Neuronal stem cell (in vitro differentiated cells): ENCODE measurements at regions not wholly inside any gene's neighbourhood (a gene's known extent, or its start where the extent isn't known, plus 50 kb on each side); places are given as distances from the start of the nearest gene placed in this dataset.

Experiments used
- DNase-seq: peaks from one replicate; pipeline ENCODE4 v3.0.0-alpha.2; 2013; ENCODE audit warnings: low spot score
- H2AFZ ChIP-seq: one replicate; pipeline ENCODE4 v1.6.1; 2013; ENCODE audit warnings: mild to moderate bottlenecking, low read length, inconsistent platforms
- H2AK5ac ChIP-seq: 2 replicates; pipeline ENCODE4 v1.6.1; 2013; ENCODE audit warnings: low read depth, mild to moderate bottlenecking, inconsistent platforms, low read length, moderate library complexity, mixed read lengths
- H2BK120ac ChIP-seq: 2 replicates; pipeline ENCODE4 v1.6.1; 2013; ENCODE audit warnings: low read depth, mild to moderate bottlenecking, inconsistent platforms, low read length, moderate library complexity, mixed read lengths
- H2BK12ac ChIP-seq: one replicate; pipeline ENCODE4 v1.6.1; 2013; ENCODE audit warnings: low read length, inconsistent platforms
- H2BK15ac ChIP-seq: 2 replicates; pipeline ENCODE4 v1.6.1; 2013; ENCODE audit warnings: mild to moderate bottlenecking, low read length, inconsistent platforms, mixed read lengths
- H2BK5ac ChIP-seq: one replicate; pipeline ENCODE4 v1.6.1; 2013; ENCODE audit warnings: inconsistent platforms, mild to moderate bottlenecking, low read length, moderate library complexity
- H3K14ac ChIP-seq: one replicate; pipeline ENCODE4 v1.6.1; 2013; ENCODE audit warnings: low read length, inconsistent platforms
- H3K18ac ChIP-seq: 2 replicates; pipeline ENCODE4 v1.6.1; 2013; ENCODE audit warnings: low read length, inconsistent platforms
- H3K23ac ChIP-seq: 2 replicates; pipeline ENCODE4 v1.6.1; 2013; ENCODE audit warnings: low read depth, mild to moderate bottlenecking, mixed read lengths, low read length, inconsistent platforms; ENCODE audit not compliant: poor library complexity
- H3K27ac ChIP-seq: replicated peaks from 3 replicates; pipeline ENCODE4 v1.5.1; 2013; ENCODE audit warnings: low read length, inconsistent platforms
- H3K27me3 ChIP-seq, 3 experiments: 2 replicates each; pipeline ENCODE4 v1.6.1; 2013; ENCODE audit warnings: low read length in 3 of 3, mild to moderate bottlenecking in 2 of 3, inconsistent platforms in 1 of 3, low read depth in 1 of 3, mixed read lengths in 1 of 3, moderate library complexity in 1 of 3; ENCODE audit not compliant: control insufficient read depth in 3 of 3, insufficient read depth in 3 of 3
- H3K36me3 ChIP-seq, 2 donors: replicated peaks in 1 of 2; 2 replicates each; pipeline ENCODE4 v1.6.1; 2013; ENCODE audit warnings: low read length in 2 of 2; ENCODE audit not compliant: control insufficient read depth in 2 of 2, insufficient read depth in 2 of 2
- H3K4ac ChIP-seq: 2 replicates; pipeline ENCODE4 v1.6.1; 2013; ENCODE audit warnings: inconsistent platforms, mild to moderate bottlenecking, low read length, moderate library complexity
- H3K4me1 ChIP-seq, 2 donors: 1 replicate in 1 of 2; 2 replicates in 1 of 2; pipeline ENCODE4 v1.6.1; 2013; ENCODE audit warnings: low read length in 2 of 2, low read depth in 1 of 2; ENCODE audit not compliant: control insufficient read depth in 2 of 2, insufficient read depth in 1 of 2
- H3K4me2 ChIP-seq: one replicate; pipeline ENCODE4 v1.6.1; 2013; ENCODE audit warnings: mild to moderate bottlenecking, low read length, inconsistent platforms; ENCODE audit not compliant: insufficient read depth, poor library complexity, severe bottlenecking
- H3K4me3 ChIP-seq, 2 donors: 2 replicates each; pipeline ENCODE4 v1.5.1; 2013; ENCODE audit warnings: low read length in 2 of 2, mild to moderate bottlenecking in 2 of 2, inconsistent platforms in 1 of 2, moderate library complexity in 1 of 2
- H3K79me1 ChIP-seq: one replicate; pipeline ENCODE4 v1.6.1; 2013; ENCODE audit warnings: low read depth, mild to moderate bottlenecking, inconsistent platforms, low read length, moderate library complexity
- H3K9ac ChIP-seq: one replicate; pipeline ENCODE4 v1.6.1; 2013; ENCODE audit warnings: mild to moderate bottlenecking, low read depth, low read length, inconsistent platforms; ENCODE audit not compliant: poor library complexity
- H3K9me3 ChIP-seq, 2 donors: replicated peaks in 1 of 2; 2 replicates each; pipeline versions ENCODE3 to v1.6.1; 2013; ENCODE audit warnings: low read length in 2 of 2, mild to moderate bottlenecking in 2 of 2, inconsistent platforms in 1 of 2, low read depth in 1 of 2, mixed read lengths in 1 of 2, moderate library complexity in 1 of 2; ENCODE audit not compliant: control insufficient read depth in 2 of 2, insufficient read depth in 1 of 2
- H4K8ac ChIP-seq: one replicate; pipeline ENCODE4 v1.6.1; 2013; ENCODE audit warnings: low read depth, mild to moderate bottlenecking, inconsistent platforms, low read length, moderate library complexity
- H4K91ac ChIP-seq: one replicate; pipeline ENCODE4 v1.6.1; 2013; ENCODE audit warnings: low read length, low read depth, mild to moderate bottlenecking, inconsistent platforms; ENCODE audit not compliant: poor library complexity
- WGBS, 2 donors: extraction: QIAGEN DNeasy Blood & Tissue Kit; methylation state at CpG; one replicate each; pipeline ENCODE4 v1.1.7; 2013; ENCODE audit warnings: missing lambda C conversion rate in 2 of 2, mixed read lengths in 1 of 2; ENCODE audit not compliant: insufficient read length in 2 of 2, insufficient replicate concordance in 1 of 2; ENCODE audit errors: extremely low coverage in 2 of 2; 5-methylcytosine and 5-hydroxymethylcytosine counted together

DNA sequence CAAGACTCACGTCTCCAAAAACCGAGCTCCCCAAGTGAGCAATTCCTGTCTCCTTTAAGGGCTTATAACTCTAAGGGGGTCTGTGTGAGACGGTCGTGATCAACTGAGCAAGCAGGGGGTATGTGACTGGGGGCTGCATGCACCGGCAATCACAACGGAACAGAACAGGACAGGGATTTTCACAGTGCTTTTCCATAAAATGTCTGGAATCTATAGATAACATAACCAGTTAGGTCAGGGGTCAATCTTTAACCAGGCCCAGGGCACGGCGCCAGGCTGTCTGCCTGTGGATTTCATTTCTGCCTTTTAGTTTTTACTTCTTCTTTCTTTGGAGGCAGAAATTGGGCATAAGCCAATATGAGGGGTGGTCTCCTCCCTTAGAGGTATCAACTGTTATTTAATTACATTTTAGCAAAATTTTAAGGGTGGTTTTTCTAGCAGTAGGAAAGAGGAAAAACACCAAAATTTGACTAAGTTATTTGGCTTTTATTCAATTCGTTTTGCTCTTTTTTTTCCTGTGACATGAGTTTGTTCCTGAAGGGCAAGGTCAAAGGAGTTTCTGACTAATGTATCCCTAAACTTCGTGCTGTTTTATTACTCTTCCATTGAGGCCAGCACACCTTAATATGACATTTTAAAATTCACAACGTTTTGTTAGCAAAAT, 121.4 kb upstream of the SEC61G start:
- WGBS, 2 donors = no CpG with 5 or more reads among the region's 11 CpGs
- Histone ChIP-seq H3K36me3 (no peaks in the 10 kb centered on the region), H2BK5ac (no peak overlapping the region), H3K4me3 (no peak overlapping the region), H3K18ac (no peak overlapping the region), H4K91ac (no peak overlapping the region), H3K4me2 (no peak overlapping the region), H2BK12ac (no peak overlapping the region), H2BK15ac (no peak overlapping the region), H3K9ac (no peak overlapping the region), H3K23ac (no peak overlapping the region), H3K4ac (no peak overlapping the region), H2AFZ (no peak overlapping the region), H4K8ac (no peak overlapping the region), H3K79me1 (no peaks in the 10 kb centered on the region), H3K14ac (no peak overlapping the region), H2BK120ac (no peak overlapping the region), H3K4me1 (peaks cover 0 to 12% of the 10 kb centered on the region in 2 donors), H3K9me3 (no peaks in the 10 kb centered on the region), H3K27ac (no peak overlapping the region), H2AK5ac (no peak overlapping the region), H3K27me3 (no peaks in the 10 kb centered on the region)
- DNase-seq = no peak

DNA sequence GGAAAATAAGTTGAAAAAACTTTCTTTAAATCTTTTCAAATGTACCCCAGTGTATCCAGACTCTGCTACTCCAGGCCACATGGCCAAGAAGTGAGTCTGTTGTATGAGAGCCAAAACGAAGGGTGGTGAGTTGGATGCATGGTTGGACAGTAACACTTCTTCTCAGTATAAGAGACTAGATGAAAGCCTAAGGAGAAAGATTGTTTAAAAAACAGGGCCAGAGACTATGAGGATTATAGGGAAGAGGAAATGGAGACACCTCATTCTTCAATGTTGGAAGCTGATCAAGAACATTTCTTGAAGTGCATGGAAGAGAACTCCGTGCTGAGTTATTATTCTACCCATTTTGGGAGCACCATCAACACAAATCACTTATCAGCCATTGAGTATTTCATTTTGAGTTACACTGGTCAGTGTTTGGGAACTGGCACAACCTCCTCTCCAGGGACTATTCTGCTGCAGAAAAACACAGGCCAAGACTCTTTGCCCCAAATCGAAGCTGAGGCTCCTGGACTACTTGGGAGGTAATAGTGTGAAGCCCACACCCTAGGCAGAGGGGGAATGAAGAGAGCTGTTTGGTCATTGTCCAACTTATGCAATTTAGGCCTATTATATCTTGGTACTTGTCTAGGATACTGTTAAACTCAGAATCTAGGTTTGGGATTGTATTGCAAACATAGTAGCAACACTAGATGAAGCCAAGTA, 123.0 kb upstream of the SEC61G start:
- Histone ChIP-seq H2BK120ac (no peak overlapping the region), H3K4ac (no peak overlapping the region), H2AK5ac (no peak overlapping the region), H3K9me3 (no peaks in the 10 kb centered on the region), H2BK15ac (no peak overlapping the region), H3K4me1 (peaks cover 0 to 12% of the 10 kb centered on the region in 2 donors), H3K23ac (no peak overlapping the region), H3K9ac (no peak overlapping the region), H3K27me3 (no peaks in the 10 kb centered on the region), H2BK5ac (no peak overlapping the region), H3K14ac (no peak overlapping the region), H3K36me3 (no peaks in the 10 kb centered on the region), H2AFZ (no peak overlapping the region), H3K79me1 (no peaks in the 10 kb centered on the region), H4K8ac (no peak overlapping the region), H3K4me2 (no peak overlapping the region), H3K18ac (no peak overlapping the region), H4K91ac (no peak overlapping the region), H3K4me3 (no peak overlapping the region), H3K27ac (no peak overlapping the region), H2BK12ac (no peak overlapping the region)
- no peak for DNase-seq
- WGBS, 2 donors = no CpG with 5 or more reads among the region's 3 CpGs

DNA sequence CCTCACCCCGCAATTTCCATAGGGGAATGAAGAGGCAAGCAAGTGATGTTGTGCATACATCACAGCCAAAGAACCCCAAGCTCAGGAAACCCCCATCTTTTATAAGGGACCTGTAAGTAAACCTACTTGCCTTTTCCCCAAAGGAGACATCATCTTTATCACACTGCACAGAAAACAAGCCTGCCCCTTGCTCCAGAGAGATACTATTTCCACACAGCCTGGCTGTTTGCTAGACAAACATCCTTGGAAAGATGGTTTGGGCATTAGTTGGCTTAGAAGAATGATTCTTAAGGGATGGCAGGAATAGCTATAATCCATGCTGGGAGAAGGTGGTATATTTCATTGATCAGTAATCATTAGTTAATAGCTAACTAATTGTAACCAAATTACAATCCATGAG, 123.7 kb upstream of the SEC61G start:
- no peak overlapping the region for H4K8ac ChIP-seq
- no peak overlapping the region for H2BK12ac ChIP-seq
- no peak overlapping the region for H3K14ac ChIP-seq
- no peaks in the 10 kb centered on the region for H3K36me3 ChIP-seq
- no peak overlapping the region for H2AK5ac ChIP-seq
- no peaks in the 10 kb centered on the region for H3K9me3 ChIP-seq
- H2AFZ ChIP-seq = no peak overlapping the region
- no peak overlapping the region for H3K4me3 ChIP-seq
- WGBS, 2 donors = no CpG with 5 or more reads among the region's 1 CpG
- H3K9ac ChIP-seq = no peak overlapping the region
- no peak overlapping the region for H3K4me2 ChIP-seq
- no peak overlapping the region for H4K91ac ChIP-seq
- no peak for DNase-seq
- no peak overlapping the region for H2BK15ac ChIP-seq
- no peak overlapping the region for H3K18ac ChIP-seq
- H2BK120ac ChIP-seq = no peak overlapping the region
- no peaks in the 10 kb centered on the region for H3K79me1 ChIP-seq
- H3K4me1 ChIP-seq = peaks cover 0 to 12% of the 10 kb centered on the region in 2 donors
- no peak overlapping the region for H3K23ac ChIP-seq
- H3K4ac ChIP-seq = no peak overlapping the region
- H3K27ac ChIP-seq = no peak overlapping the region
- H2BK5ac ChIP-seq = no peak overlapping the region
- no peaks in the 10 kb centered on the region for H3K27me3 ChIP-seq

DNA sequence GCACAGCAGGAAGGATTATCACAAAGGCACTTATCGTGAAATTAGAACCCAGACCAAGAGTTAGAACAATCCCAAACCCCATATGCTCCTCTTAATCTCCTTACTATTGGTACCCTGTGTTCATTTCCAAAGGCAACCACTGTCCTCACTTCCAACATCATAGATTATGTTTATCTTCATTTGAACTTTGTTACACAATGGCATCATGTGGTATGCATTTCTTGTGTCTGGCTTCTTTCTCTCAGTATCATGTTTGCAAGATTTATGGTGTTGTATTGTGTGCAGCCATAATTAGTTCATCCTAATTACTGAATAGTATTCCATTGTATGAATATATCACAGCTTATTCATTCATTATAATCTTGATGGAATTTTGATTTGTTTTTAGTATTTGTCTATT, 124.6 kb upstream of the SEC61G start:
- Histone ChIP-seq H2AFZ (no peak overlapping the region), H3K27me3 (peaks cover 0 to 8% (median 4%) of the 10 kb centered on the region in 3 experiments), H3K9me3 (no peaks in the 10 kb centered on the region), H3K27ac (no peak overlapping the region), H4K8ac (no peak overlapping the region), H3K4me1 (peaks cover 0 to 14% of the 10 kb centered on the region in 2 donors), H3K79me1 (no peaks in the 10 kb centered on the region), H3K4ac (no peak overlapping the region), H2BK15ac (no peak overlapping the region), H4K91ac (no peak overlapping the region), H3K14ac (no peak overlapping the region), H3K23ac (no peak overlapping the region), H3K4me3 (no peak overlapping the region), H3K36me3 (no peaks in the 10 kb centered on the region), H3K18ac (no peak overlapping the region), H3K9ac (no peak overlapping the region), H2AK5ac (no peak overlapping the region), H3K4me2 (no peak overlapping the region), H2BK5ac (no peak overlapping the region), H2BK12ac (no peak overlapping the region), H2BK120ac (no peak overlapping the region)
- no peak for DNase-seq
- WGBS, 2 donors = no CpG with 5 or more reads among the region's 1 CpG
